GM18505 (cell line): ENCODE measurements at regions not wholly inside any gene's neighbourhood (a gene's known extent, or its start where the extent isn't known, plus 50 kb on each side); places are given as distances from the start of the nearest gene placed in this dataset.
A peak's percentile ranks its signal among the peaks of the same experiment; 100 is the strongest.

Experiments
- ATAC-seq: cut with Tn5 transposase; IDR thresholded peaks from one replicate; pipeline ENCODE4 v1.9.1; 2021; ENCODE audit not compliant: unreplicated experiment
- POLR2A ChIP-seq: IDR thresholded peaks from 4 replicates; pipeline ENCODE4 v1.6.1; 2011; ENCODE audit warnings: borderline replicate concordance; ENCODE audit not compliant: insufficient read depth, insufficient read length; ENCODE audit errors: extremely low read depth

GRCh38 chr3:150202711-150203110, 205.4 kb upstream of the TSC22D2 start:
- no peak for ATAC-seq
- TF ChIP-seq POLR2A = no peak

GRCh38 chr3:150194957-150195356, 213.1 kb upstream of the TSC22D2 start:
- TF ChIP-seq POLR2A = no peak
- ATAC-seq = no peak

GRCh38 chr3:150194513-150194912, 213.6 kb upstream of the TSC22D2 start:
- no peak for TF ChIP-seq POLR2A
- no peak for ATAC-seq

- TF ChIP-seq POLR2A = no peak
- ATAC-seq = no peak
Measured at GRCh38 chr3:150184426-150185071, 213.9 kb upstream of the PFN2 start.

GRCh38 chr3:150183678-150184425, 213.2 kb upstream of the PFN2 start:
- TF ChIP-seq POLR2A = no peak
- ATAC-seq = peak; percentile 85

GRCh38 chr3:150180334-150180733, 209.6 kb upstream of the PFN2 start:
- no peak for TF ChIP-seq POLR2A
- ATAC-seq = no peak

GRCh38 chr3:150179330-150179729, 208.6 kb upstream of the PFN2 start:
- ATAC-seq = no peak
- TF ChIP-seq POLR2A = no peak

GRCh38 chr3:150177673-150178381, 207.1 kb upstream of the PFN2 start:
- ATAC-seq = no peak
- no peak for TF ChIP-seq POLR2A

GRCh38 chr3:150174179-150174578, 203.5 kb upstream of the PFN2 start:
- no peak for TF ChIP-seq POLR2A
- ATAC-seq = no peak

GRCh38 chr3:150172356-150172755, 201.7 kb upstream of the PFN2 start:
- no peak for TF ChIP-seq POLR2A
- no peak for ATAC-seq

GRCh38 chr3:150170852-150171520, 200.3 kb upstream of the PFN2 start:
- no peak for ATAC-seq
- no peak for TF ChIP-seq POLR2A

- ATAC-seq = no peak
- TF ChIP-seq POLR2A = no peak
Measured at GRCh38 chr3:150169330-150169940, 198.7 kb upstream of the PFN2 start.

- no peak for TF ChIP-seq POLR2A
- no peak for ATAC-seq
Measured at GRCh38 chr3:150168698-150169097, 198.0 kb upstream of the PFN2 start.
